ELF-1 (cell line): ENCODE measurements at regions not wholly inside any gene's neighbourhood (a gene's known extent, or its start where the extent isn't known, plus 50 kb on each side); places are given as distances from the start of the nearest gene placed in this dataset.

Experiments
- DNase-seq: peaks from one replicate; pipeline ENCODE4 v3.0.0-alpha.2; 2016; ENCODE audit warnings: low read depth, low spot score

DNA sequence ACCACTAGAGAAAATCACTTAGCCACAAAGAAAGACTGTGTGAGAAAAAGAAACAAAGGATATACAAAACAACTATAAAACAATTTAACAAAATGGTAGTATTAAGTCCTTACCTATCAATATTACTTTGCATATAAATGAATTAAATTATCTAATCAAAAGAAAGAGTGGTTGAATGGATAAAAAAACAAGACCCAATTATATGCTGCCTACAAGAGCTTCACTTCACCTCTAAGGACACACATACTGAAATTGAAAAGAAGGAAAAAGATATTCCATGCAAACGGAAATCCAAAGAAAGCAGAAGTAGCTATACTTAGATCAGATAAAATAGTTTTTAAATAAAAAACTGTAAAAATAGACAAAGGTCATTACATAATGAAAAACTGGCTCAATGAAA lies 134.9 kb upstream of the CCDC196 start:
- no peak for DNase-seq

DNA sequence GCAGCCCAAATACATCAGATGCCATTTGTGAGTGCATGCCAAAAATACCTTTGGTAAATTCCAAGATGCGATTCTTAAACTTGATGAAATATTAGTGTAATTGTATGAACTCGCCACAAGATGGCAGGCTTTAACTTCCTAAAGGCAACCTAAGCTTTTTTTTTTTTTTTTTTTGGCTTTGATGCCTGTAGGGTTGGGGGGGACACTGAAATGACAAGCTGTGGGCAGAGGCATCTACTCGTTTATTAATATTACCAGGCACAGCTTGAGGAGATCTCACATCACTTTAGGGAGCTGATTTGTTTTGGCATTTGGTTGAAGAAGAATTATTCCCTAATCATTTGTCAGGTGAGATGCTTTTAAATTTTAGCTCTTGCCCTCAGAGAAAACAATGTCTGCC lies 126.7 kb upstream of the CCDC196 start:
- peak; percentile 43 for DNase-seq

DNA sequence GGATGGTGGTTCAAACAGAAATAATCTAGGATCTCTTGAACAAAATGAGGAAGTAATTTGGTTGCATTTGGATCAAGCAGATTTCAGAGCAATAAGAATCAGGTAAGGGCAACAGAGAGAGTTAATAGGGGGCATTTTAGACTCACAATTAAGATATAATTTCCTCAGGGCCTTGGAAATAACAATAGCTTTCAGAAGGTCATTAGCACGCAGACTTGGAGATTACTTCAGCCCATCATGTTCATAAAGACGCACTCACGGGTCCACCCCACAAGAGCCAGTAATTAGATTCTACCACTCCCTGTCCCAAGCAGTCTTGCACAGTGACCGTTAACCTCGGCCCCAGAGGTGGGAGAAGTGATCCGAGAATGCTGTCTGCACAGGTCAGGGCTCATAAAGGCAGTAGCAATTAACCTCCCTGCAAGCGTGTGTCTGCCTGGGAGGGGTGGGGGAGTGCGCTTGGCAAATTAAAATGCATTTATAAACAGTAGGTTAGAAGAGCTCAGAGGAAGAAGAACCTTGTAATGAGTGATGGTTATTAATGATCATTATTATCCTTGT lies 125.7 kb upstream of the CCDC196 start:
- peak; percentile 31 for DNase-seq

DNA sequence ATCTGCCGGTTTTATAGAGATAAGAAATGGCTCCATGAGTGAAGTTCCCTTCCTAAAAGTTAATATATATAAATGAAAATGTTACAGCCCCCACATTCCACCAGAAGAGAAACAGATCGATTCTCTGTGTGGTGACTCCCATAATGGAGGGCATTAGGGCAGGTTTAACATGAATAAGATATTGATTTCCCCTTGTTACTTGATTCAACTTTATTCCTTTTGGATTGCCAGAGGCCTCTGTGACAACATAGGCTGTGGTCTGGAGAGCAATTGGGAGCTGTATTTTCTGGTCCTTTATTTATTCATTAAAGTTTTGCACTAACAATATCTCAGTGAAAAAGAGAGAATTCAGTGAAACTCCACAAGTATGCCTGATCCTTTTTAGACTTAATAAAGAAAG lies 125.2 kb upstream of the CCDC196 start:
- no peak for DNase-seq

DNA sequence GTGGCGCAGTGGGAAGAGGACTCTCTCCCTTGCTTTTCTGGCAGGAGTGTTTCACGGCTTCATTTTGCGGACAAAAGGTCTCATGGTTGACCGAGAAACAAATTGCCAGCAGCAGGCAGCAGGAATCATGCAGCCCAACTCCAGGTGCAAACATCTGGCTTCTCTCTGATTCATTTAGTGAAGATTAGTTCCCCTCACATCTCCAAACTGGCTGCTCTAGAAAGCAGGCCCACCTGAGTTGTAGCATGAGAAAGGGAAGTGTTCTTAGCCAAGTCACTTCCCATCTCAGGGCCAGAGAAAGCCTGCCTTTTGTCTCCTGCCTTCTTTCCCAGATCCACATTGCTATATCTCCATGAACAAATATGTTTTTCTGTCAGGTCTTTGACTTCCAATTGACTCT lies 120.8 kb upstream of the CCDC196 start:
- DNase-seq = no peak

DNA sequence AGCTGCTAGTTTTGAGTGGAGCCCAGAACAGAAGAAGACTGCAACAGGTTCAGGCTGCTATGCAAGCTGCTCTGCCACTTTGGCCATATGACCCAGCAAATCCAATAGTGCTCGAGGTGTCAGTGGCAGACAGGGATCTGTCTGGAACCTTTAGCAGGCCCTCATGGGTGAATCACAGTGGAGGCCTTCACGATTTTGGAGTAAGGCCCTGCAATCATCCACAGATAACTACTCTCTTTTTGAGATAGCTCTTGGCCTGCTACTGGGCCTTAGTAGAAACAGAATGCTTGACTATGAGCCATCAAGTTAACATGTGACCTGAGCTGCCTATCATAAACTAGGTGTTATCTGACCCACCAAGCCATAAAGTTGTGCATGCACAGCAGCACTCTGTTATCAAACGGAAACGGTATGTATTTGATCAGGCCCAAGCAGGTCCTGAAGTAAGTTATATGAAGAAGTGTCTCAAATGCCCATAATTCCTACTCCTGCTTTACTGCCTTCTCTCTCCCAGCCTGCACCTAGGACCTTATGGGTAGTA lies 116.9 kb upstream of the CCDC196 start:
- DNase-seq = no peak

DNA sequence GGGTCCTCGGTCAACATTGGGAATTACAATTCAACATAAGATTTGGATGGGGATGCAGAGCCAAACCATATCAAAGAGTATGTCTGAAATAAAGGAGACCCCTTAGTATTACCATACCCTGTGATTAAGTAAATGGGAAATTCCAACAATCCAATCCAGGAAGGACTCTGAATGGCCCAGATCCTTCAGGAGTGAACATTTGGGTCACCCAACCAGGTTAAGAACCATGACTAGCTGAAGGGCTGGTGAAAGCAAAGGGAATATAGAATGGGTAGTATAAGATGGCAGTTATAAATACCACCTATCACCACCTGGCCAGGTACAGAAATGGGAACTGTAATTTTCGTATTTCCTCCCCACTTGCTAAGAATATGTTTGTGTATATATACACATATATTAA lies 114.4 kb upstream of the CCDC196 start:
- DNase-seq = no peak

DNA sequence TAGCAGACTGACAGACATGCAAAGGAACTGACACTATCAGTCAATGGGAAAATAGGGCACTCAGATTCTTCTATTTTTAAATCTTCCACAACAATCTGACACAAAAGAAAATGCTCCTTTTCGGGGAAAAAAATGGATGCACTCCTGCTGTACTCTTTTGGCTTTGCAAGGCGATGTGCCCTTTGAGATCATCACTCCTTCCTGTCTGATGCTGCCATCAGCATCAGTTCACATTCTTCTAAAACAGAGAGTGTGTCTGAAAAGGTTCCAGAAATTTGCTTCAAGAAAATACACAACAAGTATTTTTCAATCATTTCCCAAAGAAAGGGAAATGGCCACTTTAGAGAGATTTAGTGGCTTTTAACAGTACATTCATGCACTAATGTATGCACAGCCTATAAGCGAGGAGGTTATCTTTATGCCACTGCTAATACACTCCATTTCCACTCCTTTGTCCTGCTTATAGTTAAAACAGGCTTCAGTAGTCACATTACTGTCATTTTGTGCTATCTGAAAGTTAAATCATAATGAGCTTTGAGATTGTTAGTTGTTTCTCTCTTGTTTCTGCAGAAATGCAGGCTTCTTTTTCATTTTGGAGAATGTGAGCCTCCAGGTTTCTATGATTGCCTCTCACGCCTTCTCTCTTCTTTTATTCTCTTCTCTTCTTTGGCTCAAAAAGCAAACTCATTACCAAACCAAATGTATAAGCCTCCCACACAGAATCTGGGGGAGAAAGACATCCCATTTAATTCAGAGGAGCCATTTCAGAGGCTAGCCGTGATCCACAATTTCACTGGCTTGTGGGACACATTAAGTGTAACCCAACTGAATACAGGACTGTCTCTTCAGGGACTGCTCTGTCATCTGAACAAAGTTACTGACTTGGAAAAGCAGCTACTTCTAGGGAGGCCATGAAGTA lies 110.9 kb upstream of the CCDC196 start:
- no peak for DNase-seq

DNA sequence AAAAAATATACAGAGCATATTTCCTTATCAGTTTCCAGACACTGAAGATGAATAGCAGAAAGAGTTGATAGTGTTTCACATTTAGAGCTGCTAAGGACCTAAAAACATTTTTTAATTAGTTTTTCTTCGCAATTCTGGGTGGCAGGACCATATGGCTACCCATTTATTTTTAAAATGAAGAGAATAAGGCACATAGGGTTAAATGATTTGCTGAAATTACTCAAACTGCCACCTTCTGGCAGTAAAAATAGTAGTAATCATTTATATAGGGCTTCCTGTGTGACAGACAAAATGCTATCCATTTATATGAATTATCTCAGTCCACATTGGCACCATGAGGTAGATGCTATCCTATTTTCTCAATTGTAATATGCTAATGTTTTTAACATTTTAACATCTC lies 108.6 kb upstream of the CCDC196 start:
- no peak for DNase-seq

DNA sequence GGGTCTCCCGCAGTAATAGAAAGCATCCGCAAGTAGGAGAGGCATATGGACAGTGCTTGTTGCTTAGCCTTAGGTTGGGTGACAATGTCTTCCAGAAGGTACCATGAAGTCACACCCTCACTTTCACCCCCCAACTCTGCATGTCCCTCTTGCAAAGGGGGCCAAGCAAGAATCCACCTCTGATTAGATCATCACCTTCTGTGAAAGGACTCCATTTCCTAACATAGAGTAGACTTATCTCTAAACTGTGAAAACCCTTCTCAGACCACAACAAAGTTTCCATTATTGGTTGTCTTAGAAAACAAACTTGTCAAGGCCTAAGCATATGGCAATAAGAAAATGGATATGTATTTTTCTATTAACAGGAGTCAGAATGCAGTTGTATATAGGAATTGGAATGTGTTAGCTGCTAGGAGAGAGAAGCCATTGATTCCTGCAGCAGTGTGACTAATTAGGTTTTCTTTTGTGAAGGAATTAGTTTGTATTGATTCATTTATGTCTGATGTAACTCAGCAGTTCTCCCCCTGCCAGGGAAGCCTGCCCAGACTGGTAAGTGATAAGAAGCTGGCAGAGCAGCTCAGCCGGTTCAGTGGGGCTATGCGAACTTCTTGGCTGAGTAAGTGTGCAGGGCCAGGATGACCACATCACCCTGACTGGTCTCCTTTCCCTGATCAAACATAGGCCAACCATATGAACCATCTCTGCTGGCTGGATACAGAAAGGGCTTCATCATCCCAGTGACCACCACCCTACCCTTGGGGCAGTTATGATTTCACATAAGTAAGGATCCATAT lies 107.3 kb upstream of the CCDC196 start:
- DNase-seq = no peak

DNA sequence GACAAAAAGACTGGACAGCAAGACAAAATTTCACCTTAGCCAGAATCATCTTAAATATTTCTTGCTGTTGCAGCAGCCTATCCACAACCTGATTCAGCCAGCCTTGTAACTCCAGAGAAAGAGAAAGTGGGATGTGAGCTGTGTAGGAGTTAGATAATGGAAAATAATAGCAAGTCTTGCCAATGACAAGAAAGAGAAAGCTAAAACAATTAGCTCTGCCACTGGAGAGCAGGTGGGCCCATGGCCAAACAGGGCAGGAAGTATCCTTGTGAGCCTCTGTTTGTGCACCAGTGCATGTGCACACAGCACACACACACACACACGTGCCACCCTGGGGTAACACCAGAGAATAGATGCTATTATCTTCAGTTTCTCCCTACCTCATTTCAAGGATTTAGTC lies 106.0 kb upstream of the CCDC196 start:
- no peak for DNase-seq

DNA sequence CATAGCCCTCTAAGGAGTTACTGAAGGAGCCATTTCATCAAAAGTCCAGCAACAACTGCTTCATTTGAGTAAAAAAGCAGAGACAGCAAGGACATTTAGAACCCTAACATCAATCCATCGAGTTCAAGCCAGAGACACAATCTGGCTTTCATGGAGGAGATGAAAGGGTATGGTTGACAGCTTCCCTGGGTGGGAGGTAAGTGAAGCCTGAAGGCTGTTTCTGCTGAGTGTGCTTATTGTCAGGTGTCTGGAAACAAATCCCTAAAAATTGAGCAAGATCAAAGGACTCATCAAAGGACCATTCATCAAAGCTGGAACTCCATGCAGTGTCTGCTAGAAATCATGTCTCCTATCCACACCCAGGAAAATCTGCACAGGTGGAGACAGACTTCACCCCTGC lies 104.4 kb upstream of the CCDC196 start:
- peak; percentile 62 for DNase-seq

DNA sequence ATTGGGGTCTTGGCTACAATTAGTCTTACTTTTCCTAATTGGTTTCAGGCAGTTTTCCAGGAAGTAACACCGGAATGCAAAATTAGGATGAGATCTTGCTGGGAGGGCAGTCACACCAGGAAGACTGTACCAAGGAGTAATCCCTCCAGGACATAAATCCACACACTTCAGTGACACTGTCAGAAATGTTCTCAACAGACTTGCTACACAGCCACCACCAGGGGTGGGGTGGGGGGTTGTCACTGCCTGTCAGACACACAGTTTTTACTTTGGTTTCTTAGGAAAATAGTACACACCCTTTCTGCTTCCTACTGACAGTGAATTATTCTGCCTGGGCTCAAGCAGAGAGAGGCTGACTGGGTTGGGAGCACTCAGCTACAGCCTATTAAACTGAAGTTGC lies 102.9 kb upstream of the CCDC196 start:
- peak; percentile 12 for DNase-seq

DNA sequence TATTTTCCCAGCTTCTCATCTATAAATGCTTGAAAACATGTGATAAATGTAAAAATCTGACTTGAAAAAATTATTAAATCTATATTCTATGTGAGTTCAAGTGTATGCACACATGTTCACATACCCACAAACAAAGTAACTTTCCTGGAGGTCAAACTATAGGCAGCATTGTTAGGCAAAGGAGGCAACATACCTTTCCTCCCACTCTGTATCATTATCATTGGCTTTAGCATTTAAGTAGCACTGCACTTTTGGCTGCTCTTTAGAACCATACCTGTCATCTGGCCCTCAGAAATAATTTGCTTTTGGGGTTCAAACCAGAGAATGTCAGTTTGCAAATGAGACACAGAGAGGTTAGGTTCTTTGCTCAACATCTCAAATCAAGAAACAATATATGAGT lies 102.4 kb upstream of the CCDC196 start:
- no peak for DNase-seq

DNA sequence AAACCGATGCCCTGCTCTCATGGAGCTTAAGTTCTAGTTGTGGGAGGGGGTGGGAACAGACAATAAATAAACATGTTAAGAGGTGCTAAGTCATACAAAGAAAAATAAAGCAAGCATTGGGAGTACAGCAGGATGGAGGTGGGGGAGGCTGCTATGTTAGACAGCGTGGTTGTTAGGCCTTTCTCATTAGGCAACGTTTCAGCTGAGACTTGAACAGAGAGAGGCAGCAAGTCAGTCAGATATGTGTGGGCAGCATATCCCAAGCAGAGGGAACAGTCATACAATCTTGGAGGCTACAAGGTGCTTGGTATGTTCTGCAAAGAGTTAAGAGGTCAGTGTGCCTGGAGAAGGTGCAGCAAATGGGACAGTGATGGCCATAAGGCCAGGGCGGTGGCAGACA lies 97.7 kb upstream of the CCDC196 start:
- DNase-seq = no peak

DNA sequence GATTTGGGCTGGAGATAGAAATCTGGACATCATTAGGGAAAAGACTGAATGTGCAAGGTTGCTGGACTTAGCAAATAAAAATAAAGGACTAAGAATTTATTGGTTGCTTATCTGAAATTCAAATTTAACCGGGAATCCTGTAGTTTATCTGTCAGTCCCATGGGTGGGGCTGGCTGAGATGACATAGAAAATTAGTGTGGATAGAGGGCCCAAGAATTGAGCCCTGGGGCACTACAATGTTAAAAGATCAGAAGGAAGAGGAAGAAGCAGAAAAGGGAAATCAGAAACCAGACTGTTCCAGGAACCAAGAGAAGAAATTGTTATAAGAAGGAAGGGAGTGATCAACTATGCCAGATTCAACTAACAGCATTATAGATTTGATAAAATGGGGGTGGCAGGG lies 96.7 kb upstream of the CCDC196 start:
- no peak for DNase-seq

DNA sequence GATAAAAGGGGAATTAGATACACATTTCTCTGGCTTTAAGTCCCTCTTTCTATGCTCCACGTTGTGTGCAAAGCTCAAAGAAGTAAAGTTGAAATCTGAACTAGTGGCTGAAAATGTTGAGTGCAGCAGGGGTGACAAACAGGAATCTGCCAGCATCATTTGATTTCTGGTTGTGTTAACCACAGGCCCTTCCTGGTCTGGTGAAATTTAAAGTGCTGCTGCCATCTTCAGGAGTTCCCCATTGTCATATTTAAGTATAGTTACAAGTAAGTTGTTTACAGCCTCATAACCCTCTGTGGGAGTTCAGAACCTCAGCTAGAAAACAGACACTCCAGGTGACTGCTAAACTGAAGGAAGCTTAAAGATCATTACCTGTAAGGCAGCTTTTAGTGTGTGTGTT lies 90.9 kb upstream of the CCDC196 start:
- no peak for DNase-seq

DNA sequence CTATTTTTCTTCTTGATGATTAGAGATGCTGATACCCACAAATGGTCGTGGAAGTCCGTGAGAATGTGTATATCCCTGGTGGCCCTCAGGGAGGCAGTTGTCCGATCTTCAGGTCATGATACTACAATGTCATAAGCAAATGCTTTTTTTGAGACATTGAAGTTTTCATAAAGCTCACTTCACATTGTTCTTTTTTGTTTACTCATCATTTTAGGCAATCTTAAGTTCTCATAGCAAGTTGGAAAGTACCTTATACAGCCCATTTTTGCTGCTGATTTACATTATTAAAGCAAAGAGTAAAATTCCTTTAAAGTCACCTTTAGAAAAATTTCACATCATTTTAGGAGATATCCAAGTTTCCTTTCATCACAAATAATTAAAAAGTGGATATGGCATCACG lies 90.0 kb upstream of the CCDC196 start:
- no peak for DNase-seq

DNA sequence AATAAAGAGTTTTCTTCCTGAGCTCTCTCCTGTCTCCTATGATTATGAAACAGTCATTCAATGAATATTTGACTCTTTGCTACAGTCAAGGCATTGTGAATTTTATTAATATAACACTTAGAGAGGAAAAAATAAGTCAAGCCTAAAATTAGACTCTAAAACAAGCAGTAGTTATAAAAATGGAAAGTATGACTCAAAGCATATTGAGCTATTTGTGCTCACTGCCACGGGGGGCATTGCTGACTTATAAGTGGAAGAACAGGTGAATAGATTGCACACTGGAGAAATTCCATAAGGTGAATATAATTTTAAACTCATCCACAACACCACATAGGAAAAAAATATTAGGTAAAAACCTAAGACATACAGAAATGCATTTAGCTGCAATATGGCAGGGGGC lies 87.7 kb upstream of the CCDC196 start:
- no peak for DNase-seq

DNA sequence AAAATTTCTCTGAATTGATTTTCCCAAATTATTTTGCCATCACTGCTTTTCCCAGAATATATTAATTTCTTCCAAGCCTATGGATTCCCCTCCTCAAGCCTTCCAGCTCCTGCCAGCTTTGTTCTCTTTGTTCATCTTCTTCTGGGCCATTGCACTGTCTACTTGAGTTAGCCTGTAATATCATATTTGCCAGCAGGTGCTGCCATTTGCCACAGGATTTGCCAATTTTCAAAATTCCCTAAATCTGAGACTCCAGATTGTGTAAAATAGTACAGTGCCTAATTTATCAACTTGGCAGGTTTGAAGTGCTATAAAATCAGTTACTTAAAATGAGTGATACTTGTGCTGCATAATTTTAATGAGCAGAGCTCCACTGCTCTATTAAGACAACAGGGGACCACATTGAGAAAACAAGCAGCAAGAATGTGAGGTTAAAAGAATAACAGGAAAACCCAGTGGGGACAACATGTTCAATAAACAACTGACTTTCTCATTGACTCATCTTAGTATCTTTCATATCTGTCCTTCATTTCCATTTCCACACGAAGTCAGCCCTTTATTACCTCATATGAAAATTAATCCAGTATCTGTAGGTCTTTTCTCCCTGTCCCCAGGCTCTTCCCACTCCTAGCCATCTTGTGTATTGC lies 84.6 kb upstream of the CCDC196 start:
- no peak for DNase-seq

DNA sequence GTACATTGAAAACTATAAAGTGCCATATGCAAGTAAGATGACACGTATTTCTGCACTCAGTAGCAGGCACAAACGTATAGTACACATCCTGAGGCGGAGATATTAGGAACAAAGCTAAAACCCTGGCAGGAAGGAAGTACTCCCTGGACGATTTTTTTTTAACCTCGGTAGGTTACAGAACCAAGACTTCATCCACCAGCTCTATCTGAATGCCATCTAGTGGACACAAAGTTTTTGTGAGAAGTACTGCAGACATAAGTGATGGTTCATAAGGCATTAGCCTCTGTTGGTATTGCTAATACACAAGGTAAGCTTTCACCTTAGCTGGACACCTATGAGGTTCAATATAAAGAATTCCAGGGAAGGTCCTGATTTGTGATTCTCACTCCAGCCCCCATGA lies 83.0 kb upstream of the CCDC196 start:
- DNase-seq = peak; percentile 16

DNA sequence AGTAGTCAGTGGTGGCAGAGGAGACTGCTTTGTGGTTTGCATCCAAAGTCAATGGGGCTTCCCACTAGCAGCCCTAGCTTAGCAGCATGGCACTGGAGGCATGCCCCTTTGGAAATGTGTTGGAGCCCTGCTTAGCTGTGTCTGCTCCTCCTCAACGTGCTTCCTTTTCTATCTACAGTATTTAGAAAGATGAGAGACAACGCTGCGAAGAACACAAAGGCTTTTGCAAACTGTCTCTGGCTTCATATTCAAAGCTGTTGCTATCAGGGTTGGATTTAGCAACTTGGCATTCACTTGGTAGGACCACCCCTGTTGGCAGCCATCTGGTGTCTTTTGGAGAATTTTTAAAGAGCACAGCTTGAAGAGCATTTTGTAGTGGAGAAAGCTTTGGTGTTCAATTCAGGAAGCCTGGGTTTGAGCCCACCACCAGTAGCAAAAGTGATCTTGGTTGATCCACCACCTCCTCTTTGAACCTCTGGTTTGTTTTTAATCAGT lies 82.1 kb upstream of the CCDC196 start:
- no peak for DNase-seq
